ENCODE measurements at regions not wholly inside any gene's neighbourhood (a gene's known extent, or its start where the extent isn't known, plus 50 kb on each side); places are given as distances from the start of the nearest gene placed in this dataset.

GRCh38 chr21:27391990-27392389 lies 425.1 kb upstream of the ADAMTS5 start:
- no peaks in the 10 kb centered on the region for H3K27me3 ChIP-seq (ENCODE audit: low read depth, low read length)
- H3K4me3 ChIP-seq (ENCODE audit: low read depth in 1 of 2, low read length in 2 of 2), result no peak overlapping the region
- no peaks in the 10 kb centered on the region for H3K36me3 ChIP-seq (ENCODE audit: control insufficient read depth in 1 of 2, insufficient read depth in 2 of 2, low read length in 2 of 2)
- no peak overlapping the region for H3K27ac ChIP-seq (ENCODE audit: low read length)
- H3K9me3 ChIP-seq (ENCODE audit: control insufficient read depth in 1 of 2, low read length in 2 of 2), result no peaks in the 10 kb centered on the region
- no peaks in the 10 kb centered on the region for H3K4me1 ChIP-seq (ENCODE audit: control insufficient read depth in 1 of 2, insufficient read depth in 2 of 2, low read length in 2 of 2)

DNA sequence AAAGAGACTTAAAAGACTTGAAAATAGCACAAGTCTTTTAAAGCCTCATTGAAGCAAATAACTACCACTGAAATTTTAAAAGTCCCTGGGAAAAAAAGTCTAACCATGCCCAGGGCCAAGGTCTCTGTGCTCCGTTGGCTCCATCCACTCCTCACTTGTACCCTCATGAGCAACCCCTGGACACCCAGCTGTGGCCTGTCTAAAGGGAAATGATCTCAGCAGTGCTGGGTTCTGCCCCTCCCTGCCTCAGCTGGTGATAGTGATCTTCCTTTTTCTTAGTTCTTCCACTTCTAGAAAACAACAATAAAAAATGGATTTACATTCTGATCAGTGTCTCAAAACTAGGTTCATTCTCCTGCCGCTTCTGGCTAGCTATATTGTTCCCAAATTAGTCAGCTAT lies 423.5 kb upstream of the ADAMTS5 start:
- Histone ChIP-seq H3K4me3 (ENCODE audit: low read depth in 1 of 2, low read length in 2 of 2) (no peak overlapping the region), H3K27ac (ENCODE audit: low read length) (no peak overlapping the region), H3K27me3 (ENCODE audit: low read depth, low read length) (no peaks in the 10 kb centered on the region), H3K4me1 (ENCODE audit: control insufficient read depth in 1 of 2, insufficient read depth in 2 of 2, low read length in 2 of 2) (no peaks in the 10 kb centered on the region), H3K36me3 (ENCODE audit: control insufficient read depth in 1 of 2, insufficient read depth in 2 of 2, low read length in 2 of 2) (no peaks in the 10 kb centered on the region), H3K9me3 (ENCODE audit: control insufficient read depth in 1 of 2, low read length in 2 of 2) (no peaks in the 10 kb centered on the region)

DNA sequence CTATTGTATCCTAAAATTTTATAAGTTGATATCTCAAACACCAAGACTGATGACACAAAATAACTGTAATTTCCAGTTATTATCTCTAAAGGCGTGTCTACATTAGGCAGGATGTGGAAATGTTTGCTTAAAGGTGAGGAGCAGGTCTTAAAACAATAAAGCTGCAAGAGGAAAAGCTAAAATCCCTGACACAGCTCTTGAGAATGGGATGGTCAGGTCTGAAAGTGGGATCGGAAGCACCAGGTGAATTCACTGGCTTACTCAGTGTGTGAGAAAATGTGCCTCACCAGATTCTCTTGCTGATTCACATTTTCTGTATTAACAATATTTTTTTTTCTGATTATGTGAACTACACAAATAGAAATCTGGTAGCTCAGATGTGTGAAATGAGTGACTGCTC lies 421.9 kb upstream of the ADAMTS5 start:
- no peak overlapping the region for H3K4me3 ChIP-seq (ENCODE audit: low read depth in 1 of 2, low read length in 2 of 2)
- H3K27me3 ChIP-seq (ENCODE audit: low read depth, low read length), result no peaks in the 10 kb centered on the region
- H3K27ac ChIP-seq (ENCODE audit: low read length), result no peak overlapping the region
- H3K4me1 ChIP-seq (ENCODE audit: control insufficient read depth in 1 of 2, insufficient read depth in 2 of 2, low read length in 2 of 2), result no peaks in the 10 kb centered on the region
- no peaks in the 10 kb centered on the region for H3K9me3 ChIP-seq (ENCODE audit: control insufficient read depth in 1 of 2, low read length in 2 of 2)
- H3K36me3 ChIP-seq (ENCODE audit: control insufficient read depth in 1 of 2, insufficient read depth in 2 of 2, low read length in 2 of 2), result no peaks in the 10 kb centered on the region

GRCh38 chr21:27382404-27382803 lies 415.5 kb upstream of the ADAMTS5 start:
- Histone ChIP-seq H3K9me3 (ENCODE audit: control insufficient read depth in 1 of 2, low read length in 2 of 2) (no peaks in the 10 kb centered on the region), H3K36me3 (ENCODE audit: control insufficient read depth in 1 of 2, insufficient read depth in 2 of 2, low read length in 2 of 2) (no peaks in the 10 kb centered on the region), H3K27ac (ENCODE audit: low read length) (no peak overlapping the region)

GRCh38 chr21:27380303-27380702 lies 413.4 kb upstream of the ADAMTS5 start:
- Histone ChIP-seq H3K4me1 (ENCODE audit: control insufficient read depth in 1 of 2, insufficient read depth in 2 of 2, low read length in 2 of 2) (peaks cover 0 to 3% of the 10 kb centered on the region in 2 donors), H3K9me3 (ENCODE audit: control insufficient read depth in 1 of 2, low read length in 2 of 2) (no peaks in the 10 kb centered on the region), H3K27me3 (ENCODE audit: low read depth, low read length) (no peaks in the 10 kb centered on the region), H3K36me3 (ENCODE audit: control insufficient read depth in 1 of 2, insufficient read depth in 2 of 2, low read length in 2 of 2) (no peaks in the 10 kb centered on the region), H3K27ac (ENCODE audit: low read length) (no peak overlapping the region), H3K4me3 (ENCODE audit: low read depth in 1 of 2, low read length in 2 of 2) (no peak overlapping the region)

More at GRCh38 chr21:27382404-27382803, 415.5 kb upstream of the ADAMTS5 start:
- no peaks in the 10 kb centered on the region for H3K27me3 ChIP-seq (ENCODE audit: low read depth, low read length)
- H3K4me3 ChIP-seq (ENCODE audit: low read depth in 1 of 2, low read length in 2 of 2), result no peak overlapping the region
- H3K4me1 ChIP-seq (ENCODE audit: control insufficient read depth in 1 of 2, insufficient read depth in 2 of 2, low read length in 2 of 2), result peaks cover 0 to 3% of the 10 kb centered on the region in 2 donors

GRCh38 chr21:27379354-27379753 lies 412.5 kb upstream of the ADAMTS5 start:
- Histone ChIP-seq H3K36me3 (ENCODE audit: control insufficient read depth in 1 of 2, insufficient read depth in 2 of 2, low read length in 2 of 2) (no peaks in the 10 kb centered on the region), H3K4me3 (ENCODE audit: low read depth in 1 of 2, low read length in 2 of 2) (no peak overlapping the region), H3K9me3 (ENCODE audit: control insufficient read depth in 1 of 2, low read length in 2 of 2) (no peaks in the 10 kb centered on the region), H3K4me1 (ENCODE audit: control insufficient read depth in 1 of 2, insufficient read depth in 2 of 2, low read length in 2 of 2) (peaks cover 0 to 3% of the 10 kb centered on the region in 2 donors), H3K27ac (ENCODE audit: low read length) (no peak overlapping the region), H3K27me3 (ENCODE audit: low read depth, low read length) (no peaks in the 10 kb centered on the region)

GRCh38 chr21:27372381-27372780 lies 405.5 kb upstream of the ADAMTS5 start:
- no peak overlapping the region for H3K4me3 ChIP-seq (ENCODE audit: low read depth in 1 of 2, low read length in 2 of 2)

GRCh38 chr21:27371975-27372331 lies 405.1 kb upstream of the ADAMTS5 start:
- no peaks in the 10 kb centered on the region for H3K27me3 ChIP-seq (ENCODE audit: low read depth, low read length)
- no peaks in the 10 kb centered on the region for H3K36me3 ChIP-seq (ENCODE audit: control insufficient read depth in 1 of 2, insufficient read depth in 2 of 2, low read length in 2 of 2)
- H3K27ac ChIP-seq (ENCODE audit: low read length), result no peak overlapping the region
- H3K9me3 ChIP-seq (ENCODE audit: control insufficient read depth in 1 of 2, low read length in 2 of 2), result no peaks in the 10 kb centered on the region
- H3K4me1 ChIP-seq (ENCODE audit: control insufficient read depth in 1 of 2, insufficient read depth in 2 of 2, low read length in 2 of 2), result no peaks in the 10 kb centered on the region
- no peak overlapping the region for H3K4me3 ChIP-seq (ENCODE audit: low read depth in 1 of 2, low read length in 2 of 2)

More at GRCh38 chr21:27372381-27372780, 405.5 kb upstream of the ADAMTS5 start:
- Histone ChIP-seq H3K27me3 (ENCODE audit: low read depth, low read length) (no peaks in the 10 kb centered on the region), H3K27ac (ENCODE audit: low read length) (no peak overlapping the region), H3K36me3 (ENCODE audit: control insufficient read depth in 1 of 2, insufficient read depth in 2 of 2, low read length in 2 of 2) (no peaks in the 10 kb centered on the region), H3K4me1 (ENCODE audit: control insufficient read depth in 1 of 2, insufficient read depth in 2 of 2, low read length in 2 of 2) (no peaks in the 10 kb centered on the region), H3K9me3 (ENCODE audit: control insufficient read depth in 1 of 2, low read length in 2 of 2) (no peaks in the 10 kb centered on the region)

DNA sequence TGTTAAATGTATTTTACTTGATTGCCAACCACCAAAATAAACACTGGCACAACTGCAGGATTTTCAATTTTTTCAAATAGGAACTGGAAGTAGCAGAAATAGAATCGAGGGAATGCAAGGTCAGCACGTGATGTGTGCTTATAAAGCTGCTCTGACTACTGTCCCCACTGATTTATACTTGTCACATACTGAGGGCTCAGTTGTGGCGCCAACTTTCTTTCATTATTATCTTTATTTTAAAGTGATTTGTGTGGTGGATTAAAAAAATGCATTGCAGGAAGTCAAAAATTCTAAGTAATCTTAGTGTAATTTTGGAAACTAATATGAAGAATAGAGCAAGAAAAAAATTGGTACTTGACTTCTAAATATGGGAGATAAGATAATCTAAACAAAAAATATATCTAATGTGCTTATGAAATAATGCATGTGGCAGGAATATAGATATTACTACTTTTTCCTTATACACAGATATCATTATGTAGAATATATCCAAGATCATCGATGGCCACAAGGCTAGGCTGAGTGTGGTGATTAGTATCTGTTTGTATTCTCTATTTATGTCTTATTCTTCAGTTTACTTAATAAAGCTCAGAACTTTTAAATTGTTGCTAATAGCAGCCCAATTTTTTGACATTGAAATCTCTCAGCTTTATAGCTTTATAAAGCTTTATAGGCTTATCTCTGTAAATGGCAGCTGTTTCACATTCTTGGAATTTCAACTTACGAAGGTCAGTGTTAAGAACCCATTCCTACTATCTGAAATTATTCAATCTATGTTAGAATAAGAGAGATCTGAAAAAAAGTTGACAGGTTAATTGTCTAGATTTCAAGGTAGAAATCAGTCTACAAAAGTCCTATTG lies 404.5 kb upstream of the ADAMTS5 start:
- Histone ChIP-seq H3K4me1 (ENCODE audit: control insufficient read depth in 1 of 2, insufficient read depth in 2 of 2, low read length in 2 of 2) (no peaks in the 10 kb centered on the region), H3K36me3 (ENCODE audit: control insufficient read depth in 1 of 2, insufficient read depth in 2 of 2, low read length in 2 of 2) (no peaks in the 10 kb centered on the region), H3K27me3 (ENCODE audit: low read depth, low read length) (no peaks in the 10 kb centered on the region), H3K9me3 (ENCODE audit: control insufficient read depth in 1 of 2, low read length in 2 of 2) (no peaks in the 10 kb centered on the region), H3K27ac (ENCODE audit: low read length) (no peak overlapping the region), H3K4me3 (ENCODE audit: low read depth in 1 of 2, low read length in 2 of 2) (no peak overlapping the region)

DNA sequence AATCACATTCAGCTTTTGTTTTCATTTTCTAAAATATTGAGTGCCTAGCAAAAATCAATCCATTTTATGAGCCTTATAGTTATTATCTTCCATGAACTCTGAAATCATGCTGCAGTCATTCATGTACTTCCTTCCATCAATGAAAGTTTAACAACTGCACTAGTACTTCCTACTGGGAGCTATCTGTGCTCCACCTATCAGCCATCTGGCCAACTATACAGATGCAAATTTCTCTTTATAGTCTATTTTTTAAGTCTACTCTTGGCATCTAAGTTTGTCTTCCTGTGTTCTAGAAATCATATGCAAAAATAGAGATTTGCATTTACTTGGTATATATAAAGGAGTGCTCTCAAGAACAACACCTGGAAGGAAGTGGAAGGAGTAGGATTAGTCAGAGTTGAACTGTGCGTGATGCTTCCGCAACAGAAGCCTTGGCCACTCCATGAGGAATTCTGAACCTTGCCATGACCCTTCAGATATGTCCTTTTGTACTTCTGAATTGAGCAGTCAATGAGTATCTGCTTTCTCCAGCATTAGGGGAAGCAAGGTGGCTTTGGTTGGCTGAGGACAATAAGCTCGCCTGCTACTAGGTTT lies 403.2 kb upstream of the ADAMTS5 start:
- no peaks in the 10 kb centered on the region for H3K9me3 ChIP-seq (ENCODE audit: control insufficient read depth in 1 of 2, low read length in 2 of 2)
- no peaks in the 10 kb centered on the region for H3K27me3 ChIP-seq (ENCODE audit: low read depth, low read length)
- no peak overlapping the region for H3K4me3 ChIP-seq (ENCODE audit: low read depth in 1 of 2, low read length in 2 of 2)
- H3K36me3 ChIP-seq (ENCODE audit: control insufficient read depth in 1 of 2, insufficient read depth in 2 of 2, low read length in 2 of 2), result no peaks in the 10 kb centered on the region
- no peak overlapping the region for H3K27ac ChIP-seq (ENCODE audit: low read length)
- H3K4me1 ChIP-seq (ENCODE audit: control insufficient read depth in 1 of 2, insufficient read depth in 2 of 2, low read length in 2 of 2), result no peaks in the 10 kb centered on the region

DNA sequence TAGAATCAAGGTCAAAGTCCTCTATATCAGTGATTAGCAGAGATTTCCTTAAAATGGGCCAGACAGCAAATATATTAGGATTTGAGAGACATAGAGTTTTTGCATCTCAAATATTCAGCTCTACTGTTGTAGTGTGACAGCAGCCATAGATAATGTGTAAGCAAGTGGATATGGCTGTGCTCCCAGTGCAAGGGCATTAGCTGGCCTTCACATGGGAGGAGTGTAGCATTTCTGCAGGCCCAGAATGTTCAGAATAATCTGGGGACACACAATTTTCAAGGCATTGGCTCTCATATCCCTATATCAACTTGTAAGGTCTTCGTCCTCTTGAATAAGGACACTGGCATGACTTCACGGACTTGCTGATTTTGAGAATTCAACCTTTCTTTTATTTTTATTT lies 402.3 kb upstream of the ADAMTS5 start:
- H3K4me1 ChIP-seq (ENCODE audit: control insufficient read depth in 1 of 2, insufficient read depth in 2 of 2, low read length in 2 of 2), result no peaks in the 10 kb centered on the region
- no peak overlapping the region for H3K4me3 ChIP-seq (ENCODE audit: low read depth in 1 of 2, low read length in 2 of 2)
- no peaks in the 10 kb centered on the region for H3K27me3 ChIP-seq (ENCODE audit: low read depth, low read length)
- H3K36me3 ChIP-seq (ENCODE audit: control insufficient read depth in 1 of 2, insufficient read depth in 2 of 2, low read length in 2 of 2), result no peaks in the 10 kb centered on the region
- H3K9me3 ChIP-seq (ENCODE audit: control insufficient read depth in 1 of 2, low read length in 2 of 2), result no peaks in the 10 kb centered on the region
- H3K27ac ChIP-seq (ENCODE audit: low read length), result no peak overlapping the region

Measured in muscle layer of duodenum (tissue), 2 donors.